ENCODE measurements at regions not wholly inside any gene's neighbourhood (a gene's known extent, or its start where the extent isn't known, plus 50 kb on each side); places are given as distances from the start of the nearest gene placed in this dataset.

DNA sequence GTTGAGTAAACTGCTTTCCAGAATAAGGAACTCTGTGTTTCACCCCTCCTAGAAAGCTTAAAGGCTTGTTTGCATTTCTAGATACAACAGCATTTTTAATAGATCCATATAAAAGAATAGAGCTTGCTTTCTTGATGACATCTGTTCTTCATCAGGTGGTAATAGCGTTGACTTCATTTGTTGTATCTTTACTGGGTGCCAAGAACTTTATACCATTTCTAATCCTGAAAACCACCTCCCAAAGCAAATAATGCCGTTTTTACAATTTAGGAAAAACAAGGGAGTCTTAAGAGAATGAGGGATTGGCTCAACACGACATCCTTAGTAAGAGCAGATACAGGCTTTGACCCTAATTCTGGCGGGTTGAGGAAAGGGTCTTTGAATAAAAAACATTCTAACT is 993.4 kb downstream of the TYW1 start:
- no peak overlapping the region for H3K9ac ChIP-seq (ENCODE audit: low read depth in 2 of 2, low read length in 2 of 2)
- TF ChIP-seq, protein P1, sequence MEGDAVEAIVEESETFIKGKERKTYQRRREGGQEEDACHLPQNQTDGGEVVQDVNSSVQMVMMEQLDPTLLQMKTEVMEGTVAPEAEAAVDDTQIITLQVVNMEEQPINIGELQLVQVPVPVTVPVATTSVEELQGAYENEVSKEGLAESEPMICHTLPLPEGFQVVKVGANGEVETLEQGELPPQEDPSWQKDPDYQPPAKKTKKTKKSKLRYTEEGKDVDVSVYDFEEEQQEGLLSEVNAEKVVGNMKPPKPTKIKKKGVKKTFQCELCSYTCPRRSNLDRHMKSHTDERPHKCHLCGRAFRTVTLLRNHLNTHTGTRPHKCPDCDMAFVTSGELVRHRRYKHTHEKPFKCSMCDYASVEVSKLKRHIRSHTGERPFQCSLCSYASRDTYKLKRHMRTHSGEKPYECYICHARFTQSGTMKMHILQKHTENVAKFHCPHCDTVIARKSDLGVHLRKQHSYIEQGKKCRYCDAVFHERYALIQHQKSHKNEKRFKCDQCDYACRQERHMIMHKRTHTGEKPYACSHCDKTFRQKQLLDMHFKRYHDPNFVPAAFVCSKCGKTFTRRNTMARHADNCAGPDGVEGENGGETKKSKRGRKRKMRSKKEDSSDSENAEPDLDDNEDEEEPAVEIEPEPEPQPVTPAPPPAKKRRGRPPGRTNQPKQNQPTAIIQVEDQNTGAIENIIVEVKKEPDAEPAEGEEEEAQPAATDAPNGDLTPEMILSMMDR (IDR thresholded peaks at IDR 0.05) = no peak
- H3K4me3 ChIP-seq = no peak overlapping the region
- no peak overlapping the region for H3K27ac ChIP-seq
- H3K9me3 ChIP-seq = no peaks in the 10 kb centered on the region
- H3K4me1 ChIP-seq = no peaks in the 10 kb centered on the region
- H3K27me3 ChIP-seq = no peaks in the 10 kb centered on the region
- DNase-seq = no peak
- no peaks in the 10 kb centered on the region for H3K36me3 ChIP-seq
- intact Hi-C loops (cut with DNase I) = no loop called here

DNA sequence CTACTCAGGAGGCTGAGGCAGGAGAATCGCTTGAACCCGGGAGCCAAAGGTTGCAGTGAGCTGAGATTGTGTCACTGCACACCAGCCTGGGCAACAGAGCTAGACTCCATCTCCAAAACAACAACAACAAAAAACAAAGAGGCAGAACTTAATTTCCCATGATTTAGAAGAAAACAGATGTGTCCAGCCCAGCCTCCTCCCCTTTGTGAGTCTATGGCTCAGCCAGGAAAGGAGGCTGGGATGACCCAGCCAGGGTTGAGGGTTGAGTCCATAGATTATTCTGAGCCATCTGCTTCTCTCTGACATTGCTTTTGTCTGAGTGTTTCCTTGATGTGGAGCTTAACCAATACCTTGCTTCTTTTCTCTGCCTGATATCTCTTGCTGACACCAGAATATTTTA is 994.1 kb downstream of the TYW1 start:
- H3K36me3 ChIP-seq = no peaks in the 10 kb centered on the region
- H3K9me3 ChIP-seq = no peaks in the 10 kb centered on the region
- TF ChIP-seq, protein P1 (IDR thresholded peaks at IDR 0.05) = no peak
- H3K4me3 ChIP-seq = no peak overlapping the region
- no peaks in the 10 kb centered on the region for H3K4me1 ChIP-seq
- no peak overlapping the region for H3K27ac ChIP-seq
- H3K9ac ChIP-seq (ENCODE audit: low read depth in 2 of 2, low read length in 2 of 2) = no peak overlapping the region
- DNase-seq = no peak
- intact Hi-C loops (cut with DNase I) = no loop called here
- H3K27me3 ChIP-seq = no peaks in the 10 kb centered on the region

DNA sequence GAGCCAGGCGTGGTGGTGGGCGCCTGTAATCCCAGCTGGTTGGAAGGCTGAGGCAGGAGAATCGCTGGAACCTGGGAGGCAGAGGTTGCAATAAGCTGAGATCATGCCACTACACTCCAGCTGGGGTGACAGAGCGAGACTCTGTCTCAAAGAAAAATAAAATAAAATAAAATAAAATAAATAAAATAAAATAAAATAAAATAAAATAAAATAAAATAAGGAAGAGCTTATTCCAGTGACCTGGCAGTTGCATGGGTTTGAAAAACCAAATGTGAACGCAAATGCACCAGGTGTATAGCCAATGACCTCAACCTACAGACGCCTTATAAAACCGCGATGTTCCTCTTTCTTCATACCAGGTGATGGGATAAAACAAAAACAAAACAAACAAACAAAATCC is 995.7 kb downstream of the TYW1 start:
- intact Hi-C loops (cut with DNase I) = no loop called here
- Histone ChIP-seq H3K27ac (no peak overlapping the region), H3K36me3 (no peaks in the 10 kb centered on the region), H3K4me3 (no peak overlapping the region), H3K27me3 (no peaks in the 10 kb centered on the region), H3K9me3 (no peaks in the 10 kb centered on the region), H3K4me1 (no peaks in the 10 kb centered on the region), H3K9ac (ENCODE audit: low read depth in 2 of 2, low read length in 2 of 2) (no peak overlapping the region)
- DNase-seq = no peak
- TF ChIP-seq, protein P1 (IDR thresholded peaks at IDR 0.05) = no peak

DNA sequence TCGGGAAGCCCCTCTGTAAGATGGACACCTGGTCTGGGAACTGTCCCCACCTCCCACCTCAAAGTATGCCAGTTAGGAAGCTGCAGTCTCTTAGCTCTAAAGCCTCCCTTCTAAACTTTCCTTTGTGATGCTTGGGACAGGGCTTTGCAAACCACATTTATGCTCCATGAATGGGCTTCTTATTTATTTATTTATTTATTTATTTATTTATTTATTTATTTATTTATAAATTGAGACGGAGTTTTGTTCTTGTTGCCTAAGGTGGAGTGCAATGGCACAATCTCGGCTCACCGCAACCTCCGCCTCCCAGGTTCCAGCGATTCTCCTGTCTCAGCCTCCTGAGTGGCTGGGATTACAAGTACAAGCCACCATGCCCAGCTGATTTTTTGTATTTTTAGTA is 1009.4 kb downstream of the TYW1 start:
- Histone ChIP-seq H3K27me3 (no peaks in the 10 kb centered on the region), H3K36me3 (no peaks in the 10 kb centered on the region), H3K27ac (no peak overlapping the region), H3K4me1 (no peaks in the 10 kb centered on the region), H3K9me3 (no peaks in the 10 kb centered on the region), H3K9ac (ENCODE audit: low read depth in 2 of 2, low read length in 2 of 2) (no peak overlapping the region), H3K4me3 (no peak overlapping the region)
- intact Hi-C loops (cut with DNase I) = no loop called here
- DNase-seq = no peak
- TF ChIP-seq, protein P1 (IDR thresholded peaks at IDR 0.05) = no peak

DNA sequence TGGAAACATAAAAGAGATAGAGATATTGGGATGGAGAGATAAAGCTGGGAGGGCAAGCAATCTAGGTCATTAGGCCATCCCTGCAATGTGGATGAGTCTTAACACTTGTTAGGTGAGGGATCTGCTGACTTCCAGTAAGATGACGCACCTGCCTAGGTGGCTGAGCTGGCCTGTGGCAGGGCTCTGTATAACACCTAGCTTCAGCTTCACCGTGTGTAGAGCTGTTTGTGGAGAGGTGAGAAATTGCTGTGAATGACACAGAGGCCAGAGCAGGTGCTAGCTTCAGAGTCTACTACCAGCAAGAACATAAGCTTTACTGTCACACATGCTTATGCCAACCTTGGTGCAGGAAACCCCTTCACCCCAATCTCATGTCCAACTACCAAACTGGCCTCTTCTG is 1010.0 kb downstream of the TYW1 start:
- no peak overlapping the region for H3K4me3 ChIP-seq
- no peaks in the 10 kb centered on the region for H3K4me1 ChIP-seq
- no peaks in the 10 kb centered on the region for H3K27me3 ChIP-seq
- intact Hi-C loops (cut with DNase I) = no loop called here
- TF ChIP-seq, protein P1 (IDR thresholded peaks at IDR 0.05) = no peak
- no peak for DNase-seq
- no peaks in the 10 kb centered on the region for H3K9me3 ChIP-seq
- H3K9ac ChIP-seq (ENCODE audit: low read depth in 2 of 2, low read length in 2 of 2) = no peak overlapping the region
- H3K27ac ChIP-seq = no peak overlapping the region
- H3K36me3 ChIP-seq = no peaks in the 10 kb centered on the region

DNA sequence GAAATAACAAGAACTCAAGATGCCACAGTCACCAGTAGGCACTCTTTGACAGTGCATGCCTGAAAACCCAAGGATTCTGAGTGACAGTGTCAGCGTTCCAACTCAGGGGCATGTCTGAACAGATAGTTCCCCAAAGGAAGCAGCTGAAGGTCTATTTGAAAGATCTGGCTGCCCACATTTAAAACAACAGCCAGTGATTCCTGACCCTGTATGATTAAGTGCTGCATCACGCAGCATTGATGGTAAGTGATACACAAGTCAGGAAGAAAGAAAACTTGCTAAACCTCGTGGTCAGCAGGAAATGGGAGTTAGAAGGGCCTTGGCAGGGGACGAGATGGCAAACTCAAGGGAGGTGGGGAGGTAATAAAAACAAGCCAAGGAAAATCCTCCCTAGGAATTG is 1013.1 kb downstream of the TYW1 start:
- no peak overlapping the region for H3K4me3 ChIP-seq
- H3K27me3 ChIP-seq = no peaks in the 10 kb centered on the region
- TF ChIP-seq, protein P1 (IDR thresholded peaks at IDR 0.05) = no peak
- no peaks in the 10 kb centered on the region for H3K9me3 ChIP-seq
- no peak overlapping the region for H3K27ac ChIP-seq
- DNase-seq = no peak
- intact Hi-C loops (cut with DNase I) = no loop called here
- no peaks in the 10 kb centered on the region for H3K36me3 ChIP-seq
- no peaks in the 10 kb centered on the region for H3K4me1 ChIP-seq
- no peak overlapping the region for H3K9ac ChIP-seq (ENCODE audit: low read depth in 2 of 2, low read length in 2 of 2)

All from colonic mucosa (tissue), 4 donors.